Central memory CD4-positive, alpha-beta T cell (primary cell): ENCODE measurements at regions not wholly inside any gene's neighbourhood (a gene's known extent, or its start where the extent isn't known, plus 50 kb on each side); places are given as distances from the start of the nearest gene placed in this dataset.
"Not testable (repeated sequence)": the region's sequence is repeated elsewhere in the genome, so short reads cannot be mapped to it uniquely, and the experiment has no call there.

Experiments used
- DNase-seq: peaks from one replicate; pipeline ENCODE4 v3.0.0; 2022

DNA sequence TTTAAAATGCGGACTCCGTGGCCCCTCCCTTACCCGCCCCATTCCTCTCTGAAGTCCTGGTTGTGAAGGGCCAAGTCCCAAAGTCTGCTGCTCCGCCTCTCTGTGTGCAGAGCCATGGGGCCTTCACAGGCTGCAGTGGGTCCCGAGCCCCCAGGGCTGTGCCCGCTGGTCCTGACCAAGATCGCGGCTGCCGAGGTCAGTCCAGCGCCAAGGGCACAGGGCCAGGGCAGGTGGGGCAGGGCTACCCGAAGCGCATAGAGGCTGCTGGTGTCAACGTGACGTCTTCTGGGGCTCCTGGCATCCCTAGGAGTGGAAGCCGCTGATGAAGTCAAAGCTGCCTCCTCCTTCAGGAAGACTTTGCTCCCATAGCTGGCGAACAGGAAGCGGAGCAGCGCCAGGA, 858.8 kb downstream of the TUBA3C start:
- DNase-seq = not testable (repeated sequence)

DNA sequence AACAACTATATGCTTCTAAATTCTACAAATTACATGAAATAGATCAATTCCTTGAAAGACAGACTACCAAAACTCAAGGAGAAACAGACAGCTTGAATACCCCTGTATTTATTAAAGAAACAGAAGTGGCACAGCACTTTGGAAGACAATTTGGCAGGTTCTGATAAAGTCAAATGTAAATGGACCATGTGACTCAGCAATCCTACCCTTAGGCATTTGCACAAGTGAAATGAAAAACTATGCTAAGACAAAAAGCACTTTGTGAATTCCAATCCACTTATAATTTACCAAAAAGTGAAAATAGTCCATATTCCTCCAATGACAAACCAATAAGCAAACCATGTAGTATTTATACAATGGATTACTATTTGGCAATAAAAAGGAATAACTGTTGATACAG, 862.0 kb downstream of the TUBA3C start:
- DNase-seq = not testable (repeated sequence)

DNA sequence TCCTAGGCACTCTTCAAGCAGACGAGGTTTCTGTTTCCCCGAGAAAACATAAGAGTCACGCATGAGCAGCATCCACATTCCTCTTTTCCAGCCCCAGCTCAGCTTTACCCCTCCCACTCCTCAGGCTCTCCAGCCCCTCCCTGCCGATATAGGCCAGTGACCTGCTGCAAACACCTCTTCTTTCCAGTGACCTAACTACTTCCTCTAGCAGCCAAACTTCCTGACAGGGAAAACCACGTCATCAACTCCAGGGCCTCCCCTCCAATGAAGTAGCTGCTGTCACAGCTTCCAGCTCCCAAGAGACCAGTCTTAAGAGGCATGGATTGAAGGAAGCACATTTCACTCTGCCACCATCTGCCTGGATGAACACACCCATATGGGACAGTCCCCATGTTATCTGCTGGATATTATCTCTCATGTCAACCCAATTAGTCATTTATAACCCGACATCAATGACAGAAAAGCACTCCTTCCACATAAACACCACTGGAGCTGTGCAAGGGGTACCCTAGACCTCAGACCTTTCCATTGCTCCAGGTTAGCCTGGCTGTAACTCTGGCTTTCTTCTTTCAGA, 878.3 kb downstream of the TUBA3C start:
- not testable (repeated sequence) for DNase-seq

DNA sequence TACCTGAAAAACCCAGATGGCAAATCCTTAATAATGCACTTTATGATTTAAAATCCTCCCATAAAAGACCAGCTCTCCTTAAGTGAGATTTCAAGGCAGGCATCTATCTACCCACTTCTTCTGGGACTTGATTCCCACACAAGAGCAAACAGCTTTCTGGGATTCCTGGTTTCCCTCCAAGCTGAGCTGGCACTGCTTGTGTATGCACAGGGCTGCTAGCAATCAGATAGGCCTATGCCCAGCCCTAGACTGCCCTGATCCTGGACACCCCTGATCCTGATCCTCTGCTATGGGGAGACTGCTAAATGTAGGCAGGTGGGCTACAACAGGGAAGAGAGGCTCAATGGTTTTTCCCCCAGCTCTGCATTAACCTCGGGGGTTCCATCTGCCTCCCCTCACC, 880.7 kb downstream of the TUBA3C start:
- DNase-seq = not testable (repeated sequence)

DNA sequence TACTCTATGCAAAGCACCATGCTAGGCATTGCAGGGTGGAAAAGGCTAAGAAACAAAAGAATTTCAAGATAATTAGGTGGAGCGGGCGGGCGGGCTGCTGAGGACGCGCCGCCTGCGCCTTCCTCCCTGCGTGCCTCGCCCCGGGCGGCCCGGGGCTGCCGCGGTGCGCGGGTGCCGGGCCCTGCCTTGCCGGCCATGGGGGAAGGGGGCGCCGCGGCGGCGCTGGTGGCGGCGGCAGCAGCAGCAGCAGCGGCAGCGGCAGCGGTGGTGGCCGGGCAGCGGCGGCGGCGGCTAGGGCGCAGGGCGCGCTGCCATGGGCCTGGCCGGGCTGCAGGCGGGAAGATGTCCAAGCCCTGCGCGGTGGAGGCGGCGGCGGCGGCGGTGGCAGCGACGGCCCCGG, 884.3 kb downstream of the TUBA3C start:
- DNase-seq = not testable (repeated sequence)

DNA sequence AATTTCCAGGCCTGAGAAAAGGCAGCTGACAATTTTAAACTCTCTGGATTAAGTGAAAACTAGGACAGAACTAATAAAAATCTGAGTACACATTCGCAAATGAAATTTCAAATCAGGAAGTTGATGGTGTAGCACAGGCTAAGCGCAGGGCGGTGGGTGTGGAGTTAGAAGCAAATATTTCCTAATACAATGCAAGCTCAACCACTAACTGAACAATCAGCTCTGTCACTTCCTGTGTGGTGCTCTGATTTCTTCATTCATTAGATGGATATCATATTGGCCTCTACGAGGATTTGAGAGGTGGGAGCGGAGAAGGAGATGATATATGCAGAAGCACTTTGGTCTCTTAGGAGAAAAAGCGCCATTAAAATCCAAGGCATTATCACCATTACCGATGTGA, 885.0 kb downstream of the TUBA3C start:
- not testable (repeated sequence) for DNase-seq

DNA sequence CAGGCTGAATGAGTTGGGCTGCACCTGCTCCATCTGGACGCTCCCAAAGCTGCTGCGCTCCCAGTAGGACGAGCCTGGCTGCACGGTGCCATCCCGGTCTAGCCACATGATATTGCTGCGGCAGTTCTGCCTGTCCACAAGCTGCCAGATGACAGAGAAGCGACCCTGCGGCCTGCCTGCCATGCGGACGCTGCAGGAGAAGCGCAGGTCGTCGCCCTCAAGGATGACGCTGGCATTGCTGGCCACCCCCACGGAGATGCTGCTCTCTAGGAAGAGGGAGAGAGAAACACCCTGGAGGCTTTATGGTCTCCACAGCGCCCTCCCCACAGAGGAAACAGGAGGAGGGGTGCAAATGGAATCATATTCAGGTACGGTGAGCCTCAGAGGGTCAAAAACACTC, 887.3 kb downstream of the TUBA3C start:
- DNase-seq = not testable (repeated sequence)

DNA sequence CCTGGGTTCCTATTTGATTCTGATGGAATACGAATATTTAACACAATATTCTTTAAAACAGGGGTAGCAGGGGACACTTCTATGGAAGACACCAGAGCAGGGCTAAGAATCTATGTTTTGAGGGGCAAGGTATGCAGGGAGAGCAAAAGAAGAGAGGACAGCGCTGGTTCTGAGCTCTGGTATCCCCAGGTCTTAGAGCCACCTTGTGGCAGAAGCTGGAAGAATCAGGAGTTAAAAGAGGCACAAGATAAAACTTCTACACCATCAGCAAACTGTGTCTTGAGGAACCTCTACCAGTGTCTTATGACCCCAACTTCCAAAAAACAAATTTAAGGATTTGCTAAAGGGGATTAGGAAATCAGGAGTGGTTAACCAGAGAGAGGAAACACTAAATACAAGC, 894.8 kb downstream of the TUBA3C start:
- DNase-seq = not testable (repeated sequence)

DNA sequence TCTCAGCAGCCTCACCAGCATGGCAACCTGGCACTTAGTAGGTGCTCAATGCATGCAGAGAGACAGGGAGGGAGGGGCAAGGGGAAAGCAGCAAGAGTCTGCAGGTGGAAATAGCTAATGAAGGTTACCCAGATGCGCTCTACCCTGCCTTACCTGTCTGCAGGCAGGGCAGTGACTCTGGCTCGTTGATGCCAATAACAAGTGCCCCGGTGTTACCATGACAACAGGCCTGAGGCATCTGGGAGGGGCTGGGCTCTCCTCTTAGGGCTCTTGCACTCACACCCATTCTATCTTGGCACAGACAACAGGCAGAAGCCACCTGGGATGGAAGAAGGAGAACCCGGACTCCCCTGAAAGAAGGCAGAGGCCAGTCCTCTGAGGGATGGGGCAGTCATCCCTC, 896.0 kb downstream of the TUBA3C start:
- not testable (repeated sequence) for DNase-seq

DNA sequence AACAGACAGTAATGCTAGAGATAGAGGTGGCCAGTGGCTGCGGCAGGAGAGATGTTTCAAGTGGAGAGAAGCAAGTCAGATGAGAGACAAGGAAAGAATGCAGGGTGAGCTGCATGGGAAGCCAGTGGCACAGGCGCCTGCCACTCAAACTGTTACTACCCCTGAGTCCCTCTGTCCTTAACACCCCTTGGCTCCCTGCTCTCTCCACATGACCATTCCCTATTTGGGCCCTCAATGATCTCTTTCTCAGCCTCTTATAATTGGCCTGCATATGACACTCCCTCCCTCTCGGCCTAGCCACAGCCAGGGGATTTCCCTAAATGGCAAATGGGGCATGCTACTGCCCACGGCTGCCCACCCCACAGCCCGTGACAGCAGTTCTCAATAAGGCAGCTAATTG, 897.6 kb downstream of the TUBA3C start:
- not testable (repeated sequence) for DNase-seq

DNA sequence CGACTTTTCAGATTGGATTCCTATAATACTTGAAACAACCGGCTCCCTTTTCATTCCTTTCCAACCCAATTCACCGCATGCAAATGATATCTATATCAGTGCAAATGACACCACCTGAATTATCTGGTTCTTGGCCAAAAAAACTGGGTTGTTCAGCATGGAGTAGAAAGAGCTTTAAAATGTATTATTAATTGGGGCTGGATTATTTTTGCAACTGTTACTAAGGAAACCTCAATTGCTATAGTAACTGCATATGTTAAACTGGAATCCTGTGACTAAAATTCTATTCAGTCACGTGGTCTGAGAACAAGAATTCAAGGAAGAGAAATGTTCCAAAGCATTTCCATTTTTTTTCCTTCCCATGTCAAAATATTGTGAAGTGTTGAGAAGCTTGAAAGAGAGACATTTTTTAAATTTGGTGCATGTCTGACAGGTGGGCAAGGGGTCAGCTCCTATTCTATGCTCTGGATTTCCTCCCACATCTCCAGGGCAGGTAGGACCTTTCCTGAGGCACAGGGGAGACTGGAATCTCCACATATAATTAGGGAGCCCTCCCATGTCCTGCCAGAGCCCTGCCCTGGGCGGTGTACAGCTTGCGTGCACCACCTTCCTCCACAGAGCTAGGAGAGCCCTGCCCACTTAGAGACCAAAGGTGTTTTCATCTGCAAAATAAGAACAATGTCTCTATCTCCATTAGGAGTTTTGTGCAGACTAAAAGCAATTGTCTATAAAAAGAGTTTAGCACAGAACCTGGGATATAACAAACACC, 899.6 kb downstream of the TUBA3C start:
- not testable (repeated sequence) for DNase-seq

DNA sequence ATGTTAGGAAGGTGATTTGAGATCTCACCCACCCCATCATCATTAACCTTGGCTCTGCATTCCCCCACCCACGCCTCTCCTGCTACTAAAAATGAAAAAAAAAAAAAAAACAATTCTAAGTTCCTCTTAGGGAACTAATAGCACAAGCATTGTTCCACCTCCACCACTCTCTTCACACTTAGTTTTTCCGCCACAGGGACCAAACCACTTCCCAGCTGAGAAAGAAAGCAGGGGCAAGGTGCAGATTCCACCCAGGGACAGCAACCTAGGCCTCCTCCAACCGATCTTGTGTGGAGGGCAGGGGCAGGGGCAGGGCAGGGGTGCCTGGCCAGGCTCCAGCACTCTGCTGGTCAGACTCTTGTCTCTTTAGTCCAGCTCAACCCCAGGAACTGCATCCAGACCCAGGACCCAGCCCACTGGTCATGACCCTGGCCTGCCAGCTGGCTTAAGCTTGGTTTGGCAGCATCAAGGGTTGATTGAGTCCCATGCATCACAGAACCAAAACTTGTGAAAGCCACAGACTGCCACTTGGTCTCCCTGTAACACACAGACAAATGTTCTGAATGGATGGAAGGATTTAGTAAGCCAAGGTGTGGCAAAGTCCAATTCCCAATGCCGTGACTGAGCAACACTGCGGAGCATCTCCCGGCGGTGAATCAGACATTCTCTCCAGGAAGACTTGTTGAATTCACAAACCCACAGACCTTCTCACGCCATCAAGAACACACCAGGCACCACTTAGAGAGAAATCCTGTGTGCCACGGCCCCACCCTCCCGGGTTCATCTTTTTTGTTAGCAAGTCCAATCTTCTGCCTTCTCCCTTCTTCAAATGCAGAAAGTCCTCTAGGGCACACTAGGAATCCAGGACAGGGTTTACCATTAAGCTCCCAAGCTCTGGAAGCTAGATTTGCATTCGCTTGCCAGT, 900.5 kb downstream of the TUBA3C start:
- not testable (repeated sequence) for DNase-seq

DNA sequence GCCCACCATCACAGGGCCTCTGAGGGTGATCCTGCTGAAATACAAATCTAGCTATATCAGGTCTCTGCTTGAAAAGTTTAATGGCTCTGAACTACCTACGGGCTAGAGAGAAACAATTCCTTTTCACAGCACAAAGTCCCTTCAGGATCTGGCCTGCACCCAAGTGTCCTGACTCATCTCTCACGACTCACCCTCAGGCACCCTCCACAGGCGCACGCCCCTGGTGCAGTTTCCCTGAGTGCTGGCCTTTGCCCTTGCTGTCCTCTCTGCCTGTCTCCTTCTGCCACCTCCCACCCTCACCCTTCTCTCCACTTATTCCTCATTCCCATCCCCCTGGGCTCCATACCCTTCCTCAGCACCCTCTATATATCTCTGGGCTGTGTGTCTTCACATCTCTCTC, 901.7 kb downstream of the TUBA3C start:
- DNase-seq = not testable (repeated sequence)

DNA sequence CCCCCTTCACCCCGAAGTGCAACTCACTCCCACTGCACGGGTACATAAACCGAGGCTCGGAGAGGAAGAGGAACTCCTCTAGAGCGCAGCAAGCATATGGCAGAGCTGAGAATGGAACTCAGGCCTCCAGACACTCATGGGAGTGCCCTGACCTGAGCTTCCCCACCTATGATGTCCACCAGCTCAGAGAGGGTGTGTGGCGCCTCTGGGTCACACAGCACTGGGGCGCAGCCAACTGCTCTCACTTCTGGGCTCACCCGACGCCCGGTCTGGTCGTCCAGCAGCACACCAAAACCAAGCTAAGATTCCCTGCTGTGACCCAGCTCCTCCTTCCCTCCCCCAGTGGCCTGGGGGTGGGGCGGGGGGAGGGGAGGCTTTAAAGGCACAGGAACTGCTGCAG, 904.3 kb downstream of the TUBA3C start:
- DNase-seq = not testable (repeated sequence)

DNA sequence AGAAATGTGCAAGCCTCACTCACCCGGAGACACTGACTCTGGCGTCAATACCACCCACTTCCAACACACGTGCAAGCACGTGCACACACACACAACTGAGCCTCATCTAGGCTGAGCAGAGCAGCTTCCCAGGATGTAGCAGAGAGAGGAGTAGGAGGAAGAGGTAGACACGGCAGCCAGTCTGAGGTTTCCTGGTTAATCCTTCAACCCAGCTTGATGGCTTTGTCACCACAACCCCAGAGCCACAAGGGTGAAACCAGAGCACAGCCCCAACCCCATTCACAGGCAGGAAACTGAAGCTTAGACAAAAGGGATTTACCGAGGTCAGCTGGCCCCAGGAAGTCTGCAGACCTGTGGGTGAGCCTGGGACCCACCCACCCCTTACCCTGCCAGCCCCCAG, 905.3 kb downstream of the TUBA3C start:
- DNase-seq = not testable (repeated sequence)

DNA sequence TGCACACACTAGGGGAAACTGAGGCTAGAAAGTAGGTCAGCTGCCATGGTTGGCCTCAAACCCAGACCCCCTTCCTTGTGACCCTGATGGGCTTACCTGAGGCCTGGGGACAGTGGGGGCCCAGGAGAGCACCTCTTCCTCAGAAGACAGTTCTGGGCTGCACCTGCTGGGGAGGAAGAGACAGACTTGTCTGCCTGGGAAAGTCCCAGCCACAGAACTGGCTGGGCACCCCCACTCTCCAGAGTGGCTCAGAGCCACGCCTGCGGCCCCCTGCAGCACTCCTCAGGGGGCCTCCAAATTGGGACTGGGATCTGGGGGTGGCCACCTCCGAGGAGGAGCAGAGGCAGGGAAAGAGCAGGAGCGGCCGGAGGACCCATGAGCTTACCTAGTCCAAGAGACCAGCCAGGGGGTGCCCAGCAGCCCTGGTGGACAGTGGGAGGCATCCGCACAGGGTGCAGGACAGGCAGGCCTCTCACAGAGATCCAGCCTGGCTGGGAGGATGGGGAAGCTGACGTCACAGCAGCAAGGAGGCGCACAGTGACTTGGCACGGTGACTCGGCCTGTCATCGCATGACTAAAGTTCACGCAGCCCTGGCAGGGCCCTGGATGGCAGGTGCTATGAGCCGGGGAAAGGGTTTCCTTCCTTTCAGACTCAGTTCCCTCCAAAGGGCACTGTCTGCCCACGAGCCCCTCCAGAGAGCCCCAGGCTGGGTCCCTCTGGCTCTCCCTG, 907.7 kb downstream of the TUBA3C start:
- not testable (repeated sequence) for DNase-seq

DNA sequence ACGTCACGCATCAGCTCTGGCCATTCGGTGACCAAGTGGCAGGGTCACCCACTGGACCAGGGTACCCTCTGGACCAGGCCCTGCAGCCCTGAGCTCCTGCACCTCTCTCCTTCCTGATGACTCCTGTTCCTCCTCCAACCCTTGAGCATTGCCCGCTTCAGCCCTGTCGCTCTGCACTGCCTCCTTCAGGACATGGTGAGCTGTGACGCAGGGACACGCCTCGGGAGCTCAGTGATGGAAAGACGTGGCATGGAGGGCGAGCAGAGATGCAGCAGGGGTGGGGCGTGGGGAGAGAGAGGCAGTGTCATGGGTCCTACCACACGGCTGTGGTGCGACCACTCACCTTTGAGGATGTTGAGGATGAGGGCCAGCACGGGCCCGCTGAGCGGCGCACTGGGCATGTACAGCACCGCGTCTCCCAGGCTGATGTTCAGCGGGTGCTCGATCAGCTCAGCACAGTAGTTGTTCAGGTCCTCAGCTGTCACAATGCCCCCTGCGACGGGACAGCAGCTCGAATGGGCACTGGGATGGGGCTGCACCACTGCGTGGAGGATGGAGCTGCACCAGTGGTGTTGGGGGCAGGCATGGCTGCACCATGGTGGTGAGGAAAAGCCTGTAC, 922.7 kb downstream of the TUBA3C start:
- not testable (repeated sequence) for DNase-seq

DNA sequence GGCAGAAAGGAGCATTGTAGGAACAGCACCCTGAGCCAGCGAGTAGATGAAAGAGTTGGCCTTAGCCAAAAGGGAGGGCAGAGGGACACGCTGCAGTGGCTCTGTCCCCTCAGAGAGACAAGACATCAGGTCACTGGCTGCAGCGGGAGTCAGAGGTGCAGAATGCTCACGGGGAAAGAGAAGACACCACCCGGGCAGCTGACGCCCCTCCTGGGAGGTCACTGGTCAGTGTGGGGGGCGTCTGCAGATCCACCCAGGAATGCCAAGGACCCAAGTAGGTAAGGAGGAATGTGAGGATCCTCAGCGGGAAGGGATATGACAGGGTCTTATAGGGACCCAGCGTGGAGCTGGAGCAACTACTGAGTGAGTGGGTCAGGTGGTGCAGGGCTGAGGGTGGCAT, 923.9 kb downstream of the TUBA3C start:
- DNase-seq = not testable (repeated sequence)

DNA sequence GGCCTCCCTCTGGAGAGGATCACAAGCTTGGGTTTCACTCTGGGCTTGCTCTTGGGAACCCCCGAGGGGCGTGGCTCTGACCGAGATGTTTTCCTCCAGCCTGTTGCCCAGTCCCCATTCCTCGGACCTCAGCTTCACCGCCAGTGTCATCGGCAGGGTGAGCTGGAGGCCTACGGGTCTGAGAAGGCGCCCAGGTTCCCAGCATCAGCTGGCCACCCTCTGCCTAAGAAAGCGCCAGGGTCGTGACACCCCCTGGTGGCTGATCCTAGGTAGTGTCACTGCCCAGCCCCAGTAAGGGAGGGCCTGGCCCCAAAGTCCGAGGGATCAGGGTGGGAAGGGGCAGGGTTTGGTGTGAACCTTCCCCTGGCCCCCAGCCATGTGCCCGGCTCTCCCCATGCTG, 928.8 kb downstream of the TUBA3C start:
- DNase-seq = not testable (repeated sequence)

DNA sequence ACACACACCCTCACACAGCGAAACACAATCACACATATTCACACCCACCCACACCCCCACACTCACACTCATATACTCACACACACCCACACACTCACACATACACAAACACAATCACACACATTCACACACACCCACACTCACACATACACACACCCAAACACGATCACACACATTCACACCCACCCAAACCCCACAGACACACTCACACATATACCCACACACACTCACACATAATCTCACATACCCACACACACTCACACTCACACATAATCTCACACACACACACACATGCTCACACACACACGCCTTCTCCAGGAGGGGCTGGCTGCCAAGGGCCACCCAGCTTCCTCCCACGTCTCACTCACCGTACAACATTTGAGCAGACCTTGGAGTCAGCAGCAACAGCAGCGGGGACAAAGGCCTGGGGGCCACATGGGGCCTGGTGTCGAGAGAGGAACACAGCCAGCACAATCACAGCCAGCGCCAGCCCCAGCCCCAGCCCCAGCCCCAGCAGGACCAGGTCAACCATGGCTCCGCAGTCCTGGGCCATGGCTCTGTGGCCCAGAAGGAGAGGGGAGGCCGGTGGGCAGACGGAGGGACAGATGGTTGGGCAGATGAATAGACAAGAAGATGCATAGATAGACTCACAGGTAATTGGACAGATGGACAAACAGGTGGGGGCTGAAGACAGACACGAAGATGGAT, 932.9 kb downstream of the TUBA3C start:
- DNase-seq = not testable (repeated sequence)

DNA sequence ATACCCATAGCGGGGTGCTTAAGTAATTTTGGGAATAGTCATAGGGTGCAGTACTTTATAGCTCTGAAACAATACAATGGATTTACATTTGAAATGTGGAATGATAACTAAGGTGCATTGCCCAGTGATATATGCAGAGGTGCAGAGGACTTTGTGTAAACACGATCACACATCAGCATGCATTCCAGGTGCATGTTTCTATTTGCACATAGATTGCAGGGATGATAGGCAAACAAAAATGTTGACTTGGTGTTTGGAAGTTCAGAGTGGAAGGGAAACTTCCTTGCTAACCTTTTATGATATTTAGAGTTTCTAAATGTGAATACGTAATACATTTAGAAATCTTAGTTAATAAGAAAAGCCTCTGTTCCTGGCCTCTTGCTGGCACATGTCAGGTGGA, 941.5 kb downstream of the TUBA3C start:
- not testable (repeated sequence) for DNase-seq
